ENCODE measurements at regions not wholly inside any gene's neighbourhood (a gene's known extent, or its start where the extent isn't known, plus 50 kb on each side); places are given as distances from the start of the nearest gene placed in this dataset.
"Not testable (repeated sequence)": the region's sequence is repeated elsewhere in the genome, so short reads cannot be mapped to it uniquely, and the experiment has no call there.

GRCh38 chr3:6428276-6428675 is 432.6 kb upstream of the GRM7 start:
- not testable (repeated sequence) for DNase-seq (ENCODE audit: low spot score)

GRCh38 chr3:6435951-6436350 is 425.0 kb upstream of the GRM7 start:
- no peak for DNase-seq (ENCODE audit: low spot score)

- DNase-seq (ENCODE audit: low spot score): no peak
Measured at GRCh38 chr3:6437631-6438030, 423.3 kb upstream of the GRM7 start.

GRCh38 chr3:6438031-6438430 is 422.9 kb upstream of the GRM7 start:
- DNase-seq (ENCODE audit: low spot score): no peak

GRCh38 chr3:6439226-6439625 is 421.7 kb upstream of the GRM7 start:
- DNase-seq (ENCODE audit: low spot score): no peak

GRCh38 chr3:6439824-6440223 is 421.1 kb upstream of the GRM7 start:
- DNase-seq (ENCODE audit: low spot score): no peak

- no peak for DNase-seq (ENCODE audit: low spot score)
Measured at GRCh38 chr3:6444888-6445658, 415.8 kb upstream of the GRM7 start.

GRCh38 chr3:6447166-6447801 is 413.6 kb upstream of the GRM7 start:
- no peak for DNase-seq (ENCODE audit: low spot score)

GRCh38 chr3:6448011-6448410 is 412.9 kb upstream of the GRM7 start:
- no peak for DNase-seq (ENCODE audit: low spot score)

GRCh38 chr3:6449099-6449498 is 411.8 kb upstream of the GRM7 start:
- no peak for DNase-seq (ENCODE audit: low spot score)

GRCh38 chr3:6452974-6453373 is 407.9 kb upstream of the GRM7 start:
- no peak for DNase-seq (ENCODE audit: low spot score)

- no peak for DNase-seq (ENCODE audit: low spot score)
Measured at GRCh38 chr3:6455031-6455430, 405.9 kb upstream of the GRM7 start.

GRCh38 chr3:6467186-6467585 is 393.7 kb upstream of the GRM7 start:
- DNase-seq (ENCODE audit: low spot score): no peak

- no peak for DNase-seq (ENCODE audit: low spot score)
Measured at GRCh38 chr3:6468589-6468988, 392.3 kb upstream of the GRM7 start.

GRCh38 chr3:6471744-6472143 is 389.2 kb upstream of the GRM7 start:
- no peak for DNase-seq (ENCODE audit: low spot score)

GRCh38 chr3:6490487-6491327 is 370.2 kb upstream of the GRM7 start:
- DNase-seq (ENCODE audit: low spot score): not testable (repeated sequence)

- no peak for DNase-seq (ENCODE audit: low spot score)
Measured at GRCh38 chr3:6491768-6492167, 369.1 kb upstream of the GRM7 start.

GRCh38 chr3:6492306-6492705 is 368.6 kb upstream of the GRM7 start:
- DNase-seq (ENCODE audit: low spot score): no peak

GRCh38 chr3:6498944-6499343 is 362.0 kb upstream of the GRM7 start:
- not testable (repeated sequence) for DNase-seq (ENCODE audit: low spot score)

GRCh38 chr3:6504347-6504746 is 356.6 kb upstream of the GRM7 start:
- DNase-seq (ENCODE audit: low spot score): no peak

- no peak for DNase-seq (ENCODE audit: low spot score)
Measured at GRCh38 chr3:6504834-6505233, 356.1 kb upstream of the GRM7 start.

GRCh38 chr3:6508410-6508759 is 352.5 kb upstream of the GRM7 start:
- DNase-seq (ENCODE audit: low spot score): no peak

- DNase-seq (ENCODE audit: low spot score): no peak
Measured at GRCh38 chr3:6509576-6509975, 351.3 kb upstream of the GRM7 start.

Data from HuH-7.5 (cell line).